H1 (cell line): ENCODE measurements at regions not wholly inside any gene's neighbourhood (a gene's known extent, or its start where the extent isn't known, plus 50 kb on each side); places are given as distances from the start of the nearest gene placed in this dataset.

Source experiments
- CTCF ChIA-PET: fragments of 300-600 bp; sonication (Branson Sonifier 250); formaldehyde crosslinking; loops from one replicate; lab custom pipeline; 2021; ENCODE audit not compliant: partially characterized antibody; lab: Charles Lee
- POLR2A ChIA-PET: fragments of 300-600 bp; sonication (Branson Sonifier 250); formaldehyde crosslinking; loops from one replicate; lab custom pipeline; 2021; ENCODE audit warnings: inconsistent platforms; ENCODE audit not compliant: partially characterized antibody; lab: Charles Lee
- DNase-seq, 2 experiments: peaks; one replicate each; pipeline versions ENCODE4 v3.0.0 to v3.0.0-alpha.2; 2010 to 2022; ENCODE audit warnings: low spot score in 2 of 2, low read depth in 1 of 2, mixed read lengths in 1 of 2
- FAIRE-seq: peaks from 2 replicates; lab custom pipeline; 2011; peaks lifted over from hg19 to GRCh38; lab: Jason Lieb, UNC
- H2AFZ ChIP-seq: 2 replicates; pipeline ENCODE4 v1.8.1; 2012; ENCODE audit warnings: low read length, inconsistent platforms
- H2AK5ac ChIP-seq: 2 replicates; pipeline ENCODE4 v1.6.1; 2013; ENCODE audit warnings: low read depth, low read length
- H2BK120ac ChIP-seq: replicated peaks from 2 replicates; pipeline ENCODE3; 2013; ENCODE audit warnings: low read depth, low read length, inconsistent platforms
- H2BK12ac ChIP-seq: 2 replicates; pipeline ENCODE4 v1.6.1; 2013; ENCODE audit warnings: low read depth, low read length
- H2BK15ac ChIP-seq: 2 replicates; pipeline ENCODE4 v1.6.1; 2013; ENCODE audit warnings: low read length
- H2BK20ac ChIP-seq: 2 replicates; pipeline ENCODE4 v1.6.1; 2013; ENCODE audit warnings: low read length
- H2BK5ac ChIP-seq: 2 replicates; pipeline ENCODE4 v1.6.1; 2013; ENCODE audit warnings: low read depth, low read length
- H3K14ac ChIP-seq: 2 replicates; pipeline ENCODE4 v1.6.1; 2013; ENCODE audit warnings: inconsistent platforms; ENCODE audit not compliant: insufficient read length
- H3K18ac ChIP-seq: 2 replicates; pipeline ENCODE4 v1.6.1; 2013; ENCODE audit warnings: low read length; ENCODE audit errors: extremely low read depth
- H3K23ac ChIP-seq: 2 replicates; pipeline ENCODE4 v1.6.1; 2013; ENCODE audit warnings: inconsistent platforms; ENCODE audit not compliant: insufficient read length
- H3K23me2 ChIP-seq: 2 replicates; pipeline ENCODE4 v1.6.1; 2013; ENCODE audit warnings: low read depth, low read length
- H3K27ac ChIP-seq: 2 replicates; pipeline ENCODE4 v1.6.1; 2011; ENCODE audit warnings: low read depth, low read length, inconsistent platforms
- H3K27me3 ChIP-seq, 4 experiments: replicated peaks in 1 of 4; 1 replicate in 1 of 4; 2 replicates in 3 of 4; pipeline versions ENCODE4 v1.6.1 to v1.8.1; 2011 to 2013; ENCODE audit warnings: low read length in 3 of 4, mild to moderate bottlenecking in 3 of 4, inconsistent platforms in 2 of 4, mixed read lengths in 2 of 4, moderate library complexity in 1 of 4; ENCODE audit not compliant: control insufficient read depth in 3 of 4, insufficient read depth in 3 of 4; ENCODE audit errors: extremely low read depth in 1 of 4
- H3K36me3 ChIP-seq, 4 experiments: 2 replicates each; pipeline versions ENCODE4 v1.6.1 to v1.8.1; 2011 to 2013; ENCODE audit warnings: mild to moderate bottlenecking in 4 of 4, low read length in 3 of 4, moderate library complexity in 2 of 4, control low read depth in 1 of 4, inconsistent platforms in 1 of 4; ENCODE audit not compliant: insufficient read depth in 4 of 4, control insufficient read depth in 2 of 4
- H3K4ac ChIP-seq: replicated peaks from 2 replicates; pipeline ENCODE3; 2013; ENCODE audit warnings: low read length, low read depth, mixed read lengths, inconsistent platforms; ENCODE audit not compliant: insufficient read length
- H3K4me1 ChIP-seq, 4 experiments: replicated peaks in 1 of 4; 1 replicate in 1 of 4; 2 replicates in 3 of 4; pipeline versions ENCODE4 v1.6.1 to v1.8.1; 2011 to 2013; ENCODE audit warnings: low read length in 3 of 4, inconsistent platforms in 2 of 4, mixed read lengths in 1 of 4; ENCODE audit not compliant: insufficient read depth in 4 of 4, control insufficient read depth in 3 of 4
- H3K4me2 ChIP-seq, 2 experiments: 2 replicates each; pipeline versions ENCODE4 v1.6.1 to v1.8.1; 2011 to 2013; ENCODE audit warnings: low read depth in 2 of 2, low read length in 2 of 2, control low read depth in 1 of 2, inconsistent platforms in 1 of 2, mild to moderate bottlenecking in 1 of 2; ENCODE audit not compliant: insufficient read depth in 1 of 2
- H3K4me3 ChIP-seq, 4 experiments: fragments of 200-600, 300-600 bp in 1 of 4; sonication (generic), shearing (Covaris generic), sonication (Bioruptor Twin) in 1 of 4; 2 replicates each; pipeline versions ENCODE4 v1.5.1 to v1.8.1; 2011 to 2016; ENCODE audit warnings: low read length in 4 of 4, low read depth in 3 of 4, control low read depth in 2 of 4, inconsistent platforms in 2 of 4, mild to moderate bottlenecking in 2 of 4, mixed read lengths in 1 of 4, moderate library complexity in 1 of 4; ENCODE audit not compliant: insufficient read depth in 2 of 4; ENCODE audit errors: extremely low read depth in 1 of 4
- H3K56ac ChIP-seq: replicated peaks from 2 replicates; pipeline ENCODE3; 2013; ENCODE audit warnings: low read depth, mild to moderate bottlenecking, mixed read lengths, low read length, inconsistent platforms; ENCODE audit not compliant: insufficient read length
- H3K79me1 ChIP-seq: 2 replicates; pipeline ENCODE4 v1.6.1; 2013; ENCODE audit warnings: low read depth, low read length, control low read depth
- H3K79me2 ChIP-seq, 2 experiments: 2 replicates each; pipeline versions ENCODE4 v1.6.1 to v1.8.1; 2012 to 2013; ENCODE audit warnings: low read length in 2 of 2, mild to moderate bottlenecking in 2 of 2, inconsistent platforms in 1 of 2; ENCODE audit not compliant: insufficient read depth in 2 of 2, control insufficient read depth in 1 of 2
- H3K9ac ChIP-seq, 4 experiments: replicated peaks in 1 of 4; 1 replicate in 1 of 4; 2 replicates in 3 of 4; pipeline versions ENCODE4 v1.6.1 to v1.8.1; 2011 to 2013; ENCODE audit warnings: low read depth in 3 of 4, low read length in 3 of 4, control low read depth in 2 of 4, mild to moderate bottlenecking in 2 of 4, moderate library complexity in 2 of 4, inconsistent platforms in 1 of 4; ENCODE audit errors: extremely low read depth in 1 of 4
- H3K9me3 ChIP-seq, 2 experiments: 2 replicates each; pipeline versions ENCODE4 v1.6.1 to v1.8.1; 2012 to 2013; ENCODE audit warnings: mild to moderate bottlenecking in 2 of 2, moderate library complexity in 2 of 2, control low read depth in 1 of 2, inconsistent platforms in 1 of 2, low read depth in 1 of 2, low read length in 1 of 2, mixed read lengths in 1 of 2; ENCODE audit not compliant: insufficient read depth in 2 of 2
- H4K20me1 ChIP-seq, 2 experiments: replicated peaks in 1 of 2; 2 replicates each; pipeline versions ENCODE3 to v1.8.1; 2011 to 2013; ENCODE audit warnings: inconsistent platforms in 2 of 2, low read length in 2 of 2, mild to moderate bottlenecking in 1 of 2; ENCODE audit not compliant: insufficient read depth in 2 of 2, control insufficient read depth in 1 of 2
- H4K5ac ChIP-seq: 2 replicates; pipeline ENCODE4 v1.6.1; 2013; ENCODE audit warnings: low read length, low read depth, mixed read lengths, inconsistent platforms; ENCODE audit not compliant: insufficient read length
- H4K8ac ChIP-seq: 2 replicates; pipeline ENCODE4 v1.8.0; 2013; ENCODE audit warnings: mild to moderate bottlenecking, moderate library complexity, low read length, inconsistent platforms; ENCODE audit not compliant: insufficient read depth; ENCODE audit errors: extremely low read depth
- H4K91ac ChIP-seq: replicated peaks from 2 replicates; pipeline ENCODE3; 2013; ENCODE audit warnings: low read length, mixed read lengths, inconsistent platforms; ENCODE audit not compliant: insufficient read length
- CTBP2 ChIP-seq: IDR thresholded peaks from 2 replicates; pipeline ENCODE4 v1.7.0; 2011; ENCODE audit warnings: borderline replicate concordance, mild to moderate bottlenecking, moderate library complexity, mixed read lengths, low read length; ENCODE audit not compliant: insufficient read depth, insufficient read length
- EGR1 ChIP-seq: IDR thresholded peaks from 2 replicates; pipeline ENCODE4 v1.6.1; 2011; ENCODE audit warnings: low read depth, low read length, borderline replicate concordance
- EZH2 ChIP-seq: fragments of 200-600 bp; sonication (generic); IDR thresholded peaks from 2 replicates; pipeline ENCODE4 v1.7.1; 2012; ENCODE audit warnings: low read depth, mild to moderate bottlenecking, moderate library complexity, low read length, inconsistent platforms; ENCODE audit not compliant: severe bottlenecking
- GABPA ChIP-seq: IDR thresholded peaks from 2 replicates; pipeline ENCODE4 v1.6.1; 2011; ENCODE audit warnings: mild to moderate bottlenecking, low read length, moderate library complexity, borderline replicate concordance; ENCODE audit not compliant: insufficient read depth
- NRF1 ChIP-seq: IDR thresholded peaks from 2 replicates; pipeline ENCODE4 v1.6.1; 2011; ENCODE audit warnings: mild to moderate bottlenecking, low read depth, low read length, improper control_type of control experiment
- POLR2A ChIP-seq, 2 experiments: IDR thresholded peaks; 1 replicate in 1 of 2; 2 replicates in 1 of 2; pipeline ENCODE4 v1.6.1; 2011; ENCODE audit warnings: low read depth in 2 of 2, low read length in 2 of 2, mild to moderate bottlenecking in 2 of 2; ENCODE audit errors: control extremely low read depth in 1 of 2
- RAD21 ChIP-seq, 2 experiments: IDR thresholded peaks in 1 of 2; conservative IDR thresholded peaks in 1 of 2; 2 replicates each; pipeline ENCODE4 v1.6.1; 2011; ENCODE audit warnings: low read depth in 2 of 2, low read length in 2 of 2, improper control_type of control experiment in 1 of 2, inconsistent platforms in 1 of 2, mild to moderate bottlenecking in 1 of 2, moderate library complexity in 1 of 2
- RBBP5 ChIP-seq: IDR thresholded peaks from 2 replicates; pipeline ENCODE4 v1.7.1; 2012; ENCODE audit warnings: low read depth, mild to moderate bottlenecking, inconsistent platforms, low read length, moderate library complexity, borderline replicate concordance
- SP2 ChIP-seq: IDR thresholded peaks from 2 replicates; pipeline ENCODE4 v1.6.1; 2012; ENCODE audit warnings: mild to moderate bottlenecking, low read length, inconsistent platforms
- TEAD4 ChIP-seq: IDR thresholded peaks from 2 replicates; pipeline ENCODE4 v1.6.1; 2012; ENCODE audit warnings: low read depth, low read length, inconsistent platforms, mixed read lengths
- YY1 ChIP-seq: IDR thresholded peaks from 2 replicates; pipeline ENCODE4 v1.6.1; 2011; ENCODE audit warnings: low read depth, mild to moderate bottlenecking, low read length
- WGBS, 2 experiments: shearing (Covaris generic) in 1 of 2; methylation state at CpG; one replicate each; pipeline versions ENCODE4 v1.1.6 to v1.1.7; 2013 to 2015; ENCODE audit warnings: low lambda C conversion rate in 2 of 2, mixed read lengths in 2 of 2, inconsistent platforms in 1 of 2, low coverage in 1 of 2, missing lambda C conversion rate in 1 of 2; ENCODE audit not compliant: insufficient replicate concordance in 2 of 2, insufficient coverage in 1 of 2, insufficient read length in 1 of 2; ENCODE audit errors: extremely low coverage in 1 of 2, missing lambda C conversion rate in 1 of 2; 5-methylcytosine and 5-hydroxymethylcytosine counted together
- TF ChIP-seq, protein P1 (sequence below): IDR thresholded peaks from 2 replicates; pipeline ENCODE4 v1.6.1; 2011; ENCODE audit warnings: low read length, improper control_type of control experiment
- TF ChIP-seq, protein P2 (sequence below): IDR thresholded peaks from 2 replicates; pipeline ENCODE4 v1.6.1; 2012; ENCODE audit warnings: inconsistent platforms

DNA sequence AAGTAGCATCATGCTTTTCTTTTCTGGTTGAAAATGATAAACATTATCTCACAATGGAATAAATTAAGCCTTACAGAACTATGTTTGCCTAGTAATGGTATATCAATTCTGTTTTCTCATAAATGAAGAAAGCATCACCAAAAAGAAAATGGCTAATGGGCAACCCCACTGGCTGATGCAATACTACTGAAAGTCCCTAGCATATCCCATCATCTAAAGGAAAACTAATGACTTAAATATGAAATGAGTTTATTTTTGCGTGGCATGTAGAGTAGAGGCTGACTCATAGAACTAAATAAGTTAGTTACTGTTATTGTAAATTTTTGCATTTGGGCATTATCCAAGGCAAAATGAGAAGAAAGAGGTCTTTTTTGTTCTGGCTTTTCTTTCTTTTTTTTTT is 1156.3 kb upstream of the SEL1L start:
- H3K18ac ChIP-seq, result no peak overlapping the region
- H3K4me2 ChIP-seq, result no peak overlapping the region
- no peak overlapping the region for H2BK120ac ChIP-seq
- no peaks in the 10 kb centered on the region for H3K23me2 ChIP-seq
- H3K36me3 ChIP-seq, result no peaks in the 10 kb centered on the region
- H4K91ac ChIP-seq, result no peak overlapping the region
- H3K9me3 ChIP-seq, result peaks cover 0 to 4% of the 10 kb centered on the region in 2 experiments; a peak in 1 of 4 replicates
- no peak overlapping the region for H3K14ac ChIP-seq
- H3K9ac ChIP-seq, result no peak overlapping the region
- no peak overlapping the region for H3K4ac ChIP-seq
- no peaks in the 10 kb centered on the region for H3K27me3 ChIP-seq
- H3K4me3 ChIP-seq, result no peak overlapping the region
- H2BK12ac ChIP-seq, result no peak overlapping the region
- no peak overlapping the region for H3K56ac ChIP-seq
- no peaks in the 10 kb centered on the region for H3K79me2 ChIP-seq
- ChIA-PET POLR2A (no interaction called here), CTCF (no interaction called here)
- H2AFZ ChIP-seq, result no peak overlapping the region
- H4K20me1 ChIP-seq, result no peaks in the 10 kb centered on the region
- no peak for FAIRE-seq
- no peak overlapping the region for H3K27ac ChIP-seq
- TF ChIP-seq, protein P1, sequence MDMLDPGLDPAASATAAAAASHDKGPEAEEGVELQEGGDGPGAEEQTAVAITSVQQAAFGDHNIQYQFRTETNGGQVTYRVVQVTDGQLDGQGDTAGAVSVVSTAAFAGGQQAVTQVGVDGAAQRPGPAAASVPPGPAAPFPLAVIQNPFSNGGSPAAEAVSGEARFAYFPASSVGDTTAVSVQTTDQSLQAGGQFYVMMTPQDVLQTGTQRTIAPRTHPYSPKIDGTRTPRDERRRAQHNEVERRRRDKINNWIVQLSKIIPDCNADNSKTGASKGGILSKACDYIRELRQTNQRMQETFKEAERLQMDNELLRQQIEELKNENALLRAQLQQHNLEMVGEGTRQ, result no peak
- no peak for TF ChIP-seq EGR1
- TF ChIP-seq TEAD4, result no peak
- no peak for TF ChIP-seq RAD21 (IDR thresholded peaks at IDR 0.05 in 1 of 2, conservative IDR thresholded peaks at IDR 0.05 in 1 of 2; ENCODE audit: low read depth in 2 of 2, low read length in 2 of 2)
- TF ChIP-seq, protein P2, sequence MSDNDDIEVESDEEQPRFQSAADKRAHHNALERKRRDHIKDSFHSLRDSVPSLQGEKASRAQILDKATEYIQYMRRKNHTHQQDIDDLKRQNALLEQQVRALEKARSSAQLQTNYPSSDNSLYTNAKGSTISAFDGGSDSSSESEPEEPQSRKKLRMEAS, result no peak
- no peak for TF ChIP-seq CTBP2
- TF ChIP-seq YY1, result no peak
- TF ChIP-seq EZH2, result no peak
- TF ChIP-seq GABPA, result no peak
- TF ChIP-seq NRF1, result no peak
- no peak for TF ChIP-seq SP2
- no peak for TF ChIP-seq RBBP5
- no peak for TF ChIP-seq POLR2A (IDR thresholded peaks at IDR 0.05; ENCODE audit: control extremely low read depth in 1 of 2, low read depth in 2 of 2, low read length in 2 of 2)
- H4K8ac ChIP-seq, result no peak overlapping the region
- no peak overlapping the region for H4K5ac ChIP-seq
- WGBS, 2 experiments, result 0% methylated on average over 1 of the region's 1 CpG; no CpG with 5 or more reads in 1 of the 2 experiments
- H2BK5ac ChIP-seq, result no peak overlapping the region
- H3K79me1 ChIP-seq, result no peaks in the 10 kb centered on the region
- H2BK15ac ChIP-seq, result no peak overlapping the region
- H2BK20ac ChIP-seq, result no peak overlapping the region
- no peak overlapping the region for H3K23ac ChIP-seq
- DNase-seq, result no peak
- no peak overlapping the region for H2AK5ac ChIP-seq
- H3K4me1 ChIP-seq, result no peaks in the 10 kb centered on the region
